NCI-H2227 (cell line): ENCODE measurements at regions not wholly inside any gene's neighbourhood (a gene's known extent, or its start where the extent isn't known, plus 50 kb on each side); places are given as distances from the start of the nearest gene placed in this dataset.
"Not testable (repeated sequence)": the region's sequence is repeated elsewhere in the genome, so short reads cannot be mapped to it uniquely, and the experiment has no call there.

Experiments used
- DNase-seq: peaks from one replicate; lab custom pipeline; 2025; ENCODE audit not compliant: unreplicated experiment; lab: John Stamatoyannopoulos, UW

DNA sequence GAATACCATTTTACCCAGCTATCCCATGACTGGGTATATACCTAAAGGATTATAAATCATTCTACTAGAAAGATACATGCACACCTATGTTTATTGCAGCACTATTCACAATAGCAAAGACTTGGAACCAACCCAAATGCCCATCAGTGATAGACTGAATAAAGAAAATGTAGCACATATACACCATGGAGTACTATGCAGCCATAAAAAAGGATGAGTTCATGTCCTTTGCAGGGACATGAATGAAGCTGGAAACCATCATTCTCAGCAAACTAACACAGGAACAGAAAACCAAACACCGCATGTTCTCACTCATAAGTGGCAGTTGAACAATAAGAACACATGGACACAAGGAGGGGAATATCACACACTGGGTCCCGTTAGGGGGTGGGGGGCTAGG, 191.9 kb upstream of the POU5F2 start:
- not testable (repeated sequence) for DNase-seq

DNA sequence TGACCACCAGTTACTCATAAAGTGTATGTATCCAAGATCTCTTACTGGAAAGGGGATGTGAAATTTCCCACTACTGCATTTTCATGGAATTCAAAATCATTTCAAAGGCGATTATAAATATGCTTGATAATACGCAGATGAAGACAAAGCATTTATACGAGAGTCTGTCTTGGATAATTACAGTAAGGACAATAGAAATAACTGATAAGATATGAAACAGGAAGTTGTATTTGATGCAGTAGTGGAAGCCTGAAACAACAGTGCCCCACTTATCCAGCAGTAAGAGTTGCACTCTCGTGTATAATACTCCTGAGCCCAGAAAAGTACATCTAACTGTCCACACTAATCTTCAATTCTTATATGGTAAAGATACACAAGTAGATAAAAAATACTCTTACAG, 188.7 kb upstream of the POU5F2 start:
- no peak for DNase-seq

DNA sequence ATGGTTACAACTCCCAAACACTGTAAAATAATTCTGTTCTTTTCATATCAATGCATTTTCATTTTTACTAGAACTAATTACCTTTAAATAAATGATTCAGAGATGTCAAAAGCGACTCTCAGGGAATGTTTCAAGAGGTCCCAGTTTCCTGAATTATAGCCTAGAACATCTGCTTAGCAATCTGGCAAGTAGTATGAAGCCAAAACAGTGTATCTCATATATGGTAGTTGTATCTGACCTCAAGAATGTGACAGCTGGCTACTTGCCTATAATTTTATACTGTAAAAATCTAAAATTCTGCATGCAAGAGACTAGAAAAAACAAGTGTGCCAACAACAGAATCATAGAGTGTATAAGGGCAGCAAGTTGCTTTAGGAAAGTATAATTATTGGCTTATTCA, 187.7 kb upstream of the POU5F2 start:
- no peak for DNase-seq

DNA sequence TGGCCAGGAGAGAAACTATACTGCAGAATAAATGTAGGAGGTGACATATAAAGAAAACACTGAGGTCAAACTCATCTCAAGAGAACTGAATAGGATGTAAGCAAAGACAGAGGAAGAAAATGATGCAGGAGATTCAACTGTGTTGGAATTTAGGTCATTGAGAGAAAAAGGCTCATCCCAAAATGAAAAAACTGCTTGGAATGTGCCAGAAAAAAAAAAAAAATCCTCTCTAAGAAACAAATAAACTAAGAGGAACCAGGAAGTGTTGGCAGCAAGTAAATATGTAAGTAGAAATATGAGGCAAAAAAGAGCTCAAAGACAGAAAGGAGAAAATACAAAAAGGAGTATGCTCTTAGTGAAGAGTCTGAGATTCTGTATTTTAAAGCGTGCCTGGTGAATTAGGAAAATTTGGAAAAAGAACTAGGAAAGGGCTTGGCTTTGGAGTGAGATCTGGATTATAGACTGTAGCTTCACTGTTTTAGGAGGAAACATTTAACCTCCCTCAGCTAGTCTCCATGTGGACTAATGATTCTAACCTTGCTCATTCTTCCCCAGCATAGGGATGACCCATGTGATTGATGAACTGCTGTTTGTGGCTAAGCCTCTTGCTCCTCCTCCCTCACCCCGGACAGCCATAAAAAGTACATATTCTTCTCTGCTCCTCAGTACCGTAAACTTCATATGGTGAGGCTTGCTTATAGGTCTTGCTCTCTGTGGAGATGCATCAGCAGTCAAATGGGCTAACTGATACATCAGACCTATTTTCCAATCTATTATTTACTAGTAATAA, 185.6 kb upstream of the POU5F2 start:
- DNase-seq, result no peak

DNA sequence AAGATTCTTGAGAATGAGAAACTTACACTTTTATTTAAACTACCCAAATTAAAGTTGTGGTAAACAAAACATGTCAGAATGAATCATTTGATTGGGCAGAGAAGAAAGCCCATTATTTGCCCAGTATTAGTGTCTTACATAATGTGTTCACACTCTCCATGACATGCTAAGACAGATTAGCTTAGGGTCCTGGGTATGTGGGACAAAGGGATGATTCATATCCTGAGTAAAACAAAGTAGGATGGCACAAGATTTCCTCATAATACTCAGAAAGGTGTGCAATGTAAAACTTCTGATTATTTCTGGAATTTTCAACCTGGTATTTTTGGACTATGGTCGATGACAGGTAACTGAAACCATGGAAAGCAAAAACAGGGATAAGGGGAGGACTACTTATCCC, 183.9 kb upstream of the POU5F2 start:
- DNase-seq, result no peak

- no peak for DNase-seq
Observed at GRCh38 chr5:93924628-93925027, 183.2 kb upstream of the POU5F2 start.

GRCh38 chr5:93922551-93922950, 181.2 kb upstream of the POU5F2 start:
- DNase-seq, result no peak

- no peak for DNase-seq
Observed at GRCh38 chr5:93921001-93921400, 179.6 kb upstream of the POU5F2 start.

DNA sequence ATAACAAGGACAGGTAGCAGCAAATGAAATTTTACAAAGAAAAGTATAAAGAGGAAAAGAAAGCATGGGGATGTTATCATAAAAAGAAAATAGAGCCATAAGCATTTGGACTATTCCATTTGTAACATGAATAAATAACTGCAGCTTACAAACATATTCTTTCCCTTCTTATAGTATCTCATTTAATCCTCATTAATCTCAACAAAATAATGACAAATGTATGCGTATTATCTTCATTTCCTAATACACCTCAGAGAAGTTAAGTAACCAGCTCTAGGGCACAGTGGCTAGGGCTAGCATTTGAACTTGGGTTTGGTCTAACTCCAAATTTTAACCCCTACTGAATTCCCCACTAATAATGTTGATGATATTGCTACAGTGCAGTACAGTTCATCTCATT, 175.5 kb upstream of the POU5F2 start:
- no peak for DNase-seq

- peak; percentile 82 for DNase-seq
Observed at GRCh38 chr5:93915142-93915553, 173.7 kb upstream of the POU5F2 start.

DNA sequence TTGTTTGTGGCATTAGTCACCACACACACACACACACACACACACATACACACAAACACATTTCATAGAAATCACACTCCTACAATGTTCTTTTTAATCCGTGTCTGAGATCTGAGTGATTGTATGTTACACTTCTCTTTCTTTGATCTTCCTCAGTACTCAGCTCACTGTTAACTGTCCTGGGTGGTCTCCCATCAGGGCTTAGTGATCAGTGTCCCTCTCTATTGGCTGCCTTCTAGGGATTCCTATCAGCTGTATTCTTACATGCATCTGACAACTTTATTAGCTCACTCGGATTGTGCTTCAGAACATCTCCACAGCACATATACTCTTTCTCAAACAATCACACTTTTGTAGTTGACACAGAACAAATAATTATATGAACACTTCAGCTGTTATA, 170.2 kb upstream of the POU5F2 start:
- peak; percentile 60 for DNase-seq

DNA sequence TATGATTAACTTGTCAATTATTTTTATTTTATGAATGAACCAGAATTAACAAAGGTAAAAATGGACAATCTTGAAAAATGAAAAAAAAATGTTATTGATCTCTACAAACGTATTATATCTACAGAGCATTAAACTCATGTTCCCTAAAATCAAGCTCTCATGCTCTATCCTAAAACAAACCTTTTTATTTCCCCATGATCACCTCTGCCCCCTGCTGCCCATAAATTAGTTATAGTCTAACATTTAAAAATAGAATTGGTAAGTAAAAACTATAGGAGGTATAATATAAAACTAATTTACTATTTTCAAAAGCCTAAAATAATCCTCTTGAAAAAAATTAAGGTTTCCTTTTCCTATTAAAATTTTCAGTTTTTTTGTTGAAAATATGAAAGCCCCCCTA, 168.0 kb upstream of the POU5F2 start:
- no peak for DNase-seq

- DNase-seq, result no peak
Observed at GRCh38 chr5:93904917-93905316, 163.5 kb upstream of the POU5F2 start.

- DNase-seq, result no peak
Observed at GRCh38 chr5:93902288-93902687, 160.9 kb upstream of the POU5F2 start.

- peak; percentile 49 for DNase-seq
Observed at GRCh38 chr5:93899026-93899600, 157.7 kb upstream of the POU5F2 start.

- DNase-seq, result peak; percentile 76
Observed at GRCh38 chr5:93894601-93895354, 153.4 kb upstream of the POU5F2 start.

DNA sequence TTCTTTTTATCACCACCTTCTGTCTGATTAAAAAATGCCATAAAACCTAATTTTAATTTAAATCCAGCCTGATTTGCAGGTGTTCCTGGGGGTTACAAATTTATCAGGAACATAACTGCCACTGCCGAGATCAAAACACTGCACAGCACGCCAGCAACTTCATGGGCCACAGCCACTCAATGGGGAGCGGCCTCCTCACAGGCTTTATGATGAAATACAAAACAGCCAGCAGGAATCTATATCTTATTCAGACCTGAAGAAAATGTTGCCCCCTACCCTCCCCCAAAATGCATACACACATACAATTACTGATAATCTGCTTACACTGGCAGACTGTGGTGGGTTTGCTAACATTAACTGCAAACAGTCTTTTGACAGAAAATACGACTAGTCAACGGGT, 151.7 kb upstream of the POU5F2 start:
- DNase-seq, result peak; percentile 73

DNA sequence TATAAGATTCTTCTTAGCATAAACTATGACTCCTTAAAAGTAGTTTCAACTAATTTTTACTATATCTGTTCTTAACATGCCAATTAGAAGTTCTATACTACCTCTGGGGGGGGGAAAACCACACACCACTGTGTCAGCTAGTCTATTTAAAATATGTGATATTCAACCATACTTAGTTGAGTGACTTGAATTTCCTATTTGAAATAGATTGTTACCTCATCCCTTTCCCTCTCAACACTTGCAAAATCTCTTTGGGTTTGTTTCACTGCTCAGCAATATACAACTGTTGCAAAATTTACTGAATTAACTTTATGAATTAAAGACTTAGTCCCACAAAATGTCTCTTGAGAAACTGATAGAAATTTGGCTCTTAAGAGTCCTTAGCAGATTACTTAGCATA, 151.1 kb upstream of the POU5F2 start:
- no peak for DNase-seq

GRCh38 chr5:93891491-93892480, 150.4 kb upstream of the POU5F2 start:
- DNase-seq, result peak; percentile 92

DNA sequence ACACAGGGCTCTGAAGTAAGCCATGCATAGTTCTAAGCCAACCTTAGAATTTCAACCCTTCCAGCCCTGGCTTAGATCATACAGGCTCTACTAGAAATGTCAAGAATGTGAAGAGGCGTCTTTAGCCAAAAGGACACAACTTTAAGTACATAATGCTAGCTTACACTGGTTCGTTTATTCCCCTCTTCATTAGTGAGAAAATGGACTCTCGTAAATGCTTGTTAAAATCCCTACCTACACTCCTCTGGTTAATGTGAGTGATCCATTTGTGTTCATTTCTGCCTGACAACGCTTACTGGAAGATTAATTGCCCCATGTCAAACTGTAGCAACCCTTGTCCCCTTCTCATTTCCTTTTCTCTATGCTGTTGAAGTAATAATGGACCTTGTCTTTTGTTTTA, 149.3 kb upstream of the POU5F2 start:
- peak; percentile 76 for DNase-seq

- peak; percentile 30 for DNase-seq
Observed at GRCh38 chr5:93887678-93888077, 146.3 kb upstream of the POU5F2 start.
